SIG-M5 treated with dmso at 0.1 percent for 504 hours (cell line): ENCODE measurements at regions not wholly inside any gene's neighbourhood (a gene's known extent, or its start where the extent isn't known, plus 50 kb on each side); places are given as distances from the start of the nearest gene placed in this dataset.
A peak's percentile ranks its signal among the peaks of the same experiment; 100 is the strongest.

Source experiments
- DNase-seq: peaks from one replicate; lab custom pipeline; 2025; ENCODE audit not compliant: unreplicated experiment; lab: John Stamatoyannopoulos, UW

- no peak for DNase-seq
These were observed 398.4 kb downstream of the NUAK1 start for GRCh38 chr12:105740369-105740768.

GRCh38 chr12:105740970-105741725, 397.6 kb downstream of the NUAK1 start:
- DNase-seq: no peak

- DNase-seq: no peak
These were observed 396.8 kb downstream of the NUAK1 start for GRCh38 chr12:105741786-105742566.

- no peak for DNase-seq
These were observed 396.2 kb downstream of the NUAK1 start for GRCh38 chr12:105742567-105742874.

GRCh38 chr12:105744371-105745058, 394.2 kb downstream of the NUAK1 start:
- no peak for DNase-seq

GRCh38 chr12:105745811-105746210, 392.9 kb downstream of the NUAK1 start:
- DNase-seq: no peak

GRCh38 chr12:105748806-105749600, 389.8 kb downstream of the NUAK1 start:
- no peak for DNase-seq

GRCh38 chr12:105750096-105750495, 388.7 kb downstream of the NUAK1 start:
- DNase-seq: no peak

- no peak for DNase-seq
These were observed 384.4 kb downstream of the NUAK1 start for GRCh38 chr12:105754313-105754712.

- DNase-seq: no peak
These were observed 381.8 kb downstream of the NUAK1 start for GRCh38 chr12:105756961-105757360.

GRCh38 chr12:105759149-105759548, 379.6 kb downstream of the NUAK1 start:
- DNase-seq: no peak

- DNase-seq: no peak
These were observed 377.7 kb downstream of the NUAK1 start for GRCh38 chr12:105761075-105761474.

- no peak for DNase-seq
These were observed 374.4 kb downstream of the NUAK1 start for GRCh38 chr12:105764216-105764835.

- no peak for DNase-seq
These were observed 373.4 kb downstream of the NUAK1 start for GRCh38 chr12:105765053-105766014.

GRCh38 chr12:105766029-105766428, 372.7 kb downstream of the NUAK1 start:
- no peak for DNase-seq

GRCh38 chr12:105769486-105769885, 369.3 kb downstream of the NUAK1 start:
- DNase-seq: no peak

GRCh38 chr12:105773471-105773870, 365.3 kb downstream of the NUAK1 start:
- DNase-seq: no peak

GRCh38 chr12:105774037-105774436, 364.7 kb downstream of the NUAK1 start:
- DNase-seq: no peak

- peak; percentile 22 for DNase-seq
These were observed 363.4 kb downstream of the NUAK1 start for GRCh38 chr12:105775343-105775742.
